ENCODE measurements at regions not wholly inside any gene's neighbourhood (a gene's known extent, or its start where the extent isn't known, plus 50 kb on each side); places are given as distances from the start of the nearest gene placed in this dataset.

GRCh38 chr14:94867946-94868771, 98.2 kb upstream of the GSC start:
- DNase-seq (no peak), ATAC-seq (no peak)
- no peaks in the 10 kb centered on the region for H3K36me3 ChIP-seq (ENCODE audit: low read depth)
- no peaks in the 10 kb centered on the region for H3K9me3 ChIP-seq
- TF ChIP-seq CTCF (IDR thresholded peaks at IDR 0.05): no peak
- H3K4me1 ChIP-seq (ENCODE audit: low read depth): no peaks in the 10 kb centered on the region
- intact Hi-C loops (cut with DNase I, micrococcal nuclease): no loop called here
- H3K4me3 ChIP-seq: no peak overlapping the region

- ATAC-seq: no peak
- intact Hi-C loops (cut with DNase I, micrococcal nuclease): no loop called here
- no peaks in the 10 kb centered on the region for H3K36me3 ChIP-seq (ENCODE audit: low read depth)
- no peak overlapping the region for H3K4me3 ChIP-seq
- no peak for DNase-seq
- TF ChIP-seq CTCF (IDR thresholded peaks at IDR 0.05): no peak
- H3K9me3 ChIP-seq: no peaks in the 10 kb centered on the region
- no peaks in the 10 kb centered on the region for H3K4me1 ChIP-seq (ENCODE audit: low read depth)
These were observed 97.3 kb upstream of the GSC start for GRCh38 chr14:94867209-94867608.

GRCh38 chr14:94864387-94865195, 94.7 kb upstream of the GSC start:
- DNase-seq: no peak
- peak; percentile 31 for ATAC-seq

GRCh38 chr14:94863366-94863765, 93.5 kb upstream of the GSC start:
- ATAC-seq (no peak), DNase-seq (no peak)
- Histone ChIP-seq H3K36me3 (ENCODE audit: low read depth) (no peaks in the 10 kb centered on the region), H3K9me3 (no peaks in the 10 kb centered on the region), H3K4me3 (no peak overlapping the region), H3K4me1 (ENCODE audit: low read depth) (no peaks in the 10 kb centered on the region)
- intact Hi-C loops (cut with DNase I, micrococcal nuclease): no loop called here
- no peak for TF ChIP-seq CTCF (IDR thresholded peaks at IDR 0.05)

More at GRCh38 chr14:94864387-94865195, 94.7 kb upstream of the GSC start:
- Histone ChIP-seq H3K9me3 (no peaks in the 10 kb centered on the region), H3K4me3 (no peak overlapping the region), H3K36me3 (ENCODE audit: low read depth) (no peaks in the 10 kb centered on the region), H3K4me1 (ENCODE audit: low read depth) (no peaks in the 10 kb centered on the region)
- intact Hi-C loops (cut with DNase I, micrococcal nuclease): no loop called here
- no peak for TF ChIP-seq CTCF (IDR thresholded peaks at IDR 0.05)

- DNase-seq (no peak), ATAC-seq (no peak)
- intact Hi-C loops (cut with DNase I, micrococcal nuclease): no loop called here
These were observed 88.0 kb upstream of the GSC start for GRCh38 chr14:94857950-94858349.

More at GRCh38 chr14:94857950-94858349, 88.0 kb upstream of the GSC start:
- no peak for TF ChIP-seq CTCF (IDR thresholded peaks at IDR 0.05)
- H3K4me1 ChIP-seq (ENCODE audit: low read depth): no peaks in the 10 kb centered on the region
- no peak overlapping the region for H3K4me3 ChIP-seq
- no peaks in the 10 kb centered on the region for H3K36me3 ChIP-seq (ENCODE audit: low read depth)
- no peaks in the 10 kb centered on the region for H3K9me3 ChIP-seq
